NCI-H1105 treated with DMSO at 0.1 percent for 48 hours (cell line): ENCODE measurements at regions not wholly inside any gene's neighbourhood (a gene's known extent, or its start where the extent isn't known, plus 50 kb on each side); places are given as distances from the start of the nearest gene placed in this dataset.
"Not testable (repeated sequence)": the region's sequence is repeated elsewhere in the genome, so short reads cannot be mapped to it uniquely, and the experiment has no call there.

ENCODE experiments used
- DNase-seq: peaks from one replicate; lab custom pipeline; 2025; lab: John Stamatoyannopoulos, UW

DNA sequence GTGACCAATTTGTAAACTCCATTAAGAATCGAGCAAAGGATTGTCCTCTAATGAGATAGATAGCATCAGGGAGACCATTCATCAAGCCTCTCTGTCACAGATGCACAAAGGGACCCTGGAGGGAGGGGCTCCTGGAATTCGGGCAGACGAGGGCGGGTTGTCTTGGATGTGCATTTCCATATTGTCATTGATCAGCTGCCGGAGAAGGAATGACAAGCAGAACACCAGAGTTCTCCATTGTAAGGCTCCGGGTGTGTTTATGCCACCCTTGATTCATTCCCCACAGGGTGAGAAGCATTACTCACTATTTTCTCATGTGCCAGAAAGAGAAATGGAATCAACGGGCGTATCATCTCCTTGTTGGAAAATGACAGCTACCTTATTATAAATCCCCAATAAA is 167.5 kb downstream of the EBLN2 start:
- DNase-seq, result no peak

DNA sequence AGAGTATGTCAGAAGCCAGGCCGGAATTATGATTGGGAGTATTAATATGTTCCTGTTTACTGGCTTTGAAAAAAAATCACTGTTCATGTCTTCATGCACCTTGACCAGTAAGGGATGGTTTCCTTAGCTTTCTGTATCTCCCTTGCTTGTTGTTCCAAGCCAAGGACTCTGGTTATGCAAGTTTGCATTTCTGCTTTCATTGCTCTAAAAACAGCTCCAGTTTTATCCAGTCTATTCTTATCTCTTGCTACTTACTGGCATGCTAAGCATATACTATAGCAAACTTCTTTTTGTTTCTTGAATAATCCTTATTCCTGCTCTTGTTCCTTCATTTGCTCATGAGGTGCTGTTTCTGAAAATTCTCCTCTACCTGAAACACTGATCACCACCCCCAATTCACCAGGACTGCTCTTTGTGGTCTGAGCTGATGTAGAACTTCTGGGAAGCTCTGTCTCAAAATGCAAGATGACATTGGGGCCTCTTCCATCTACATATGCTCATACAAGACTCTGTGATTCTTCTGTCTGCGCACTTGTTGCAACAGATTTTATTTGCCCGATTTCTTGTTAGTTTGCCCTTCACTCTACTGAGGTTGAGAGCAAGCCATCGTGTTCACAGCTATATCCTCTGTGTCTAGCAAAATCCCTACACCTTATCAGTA is 173.0 kb downstream of the EBLN2 start:
- DNase-seq, result no peak

DNA sequence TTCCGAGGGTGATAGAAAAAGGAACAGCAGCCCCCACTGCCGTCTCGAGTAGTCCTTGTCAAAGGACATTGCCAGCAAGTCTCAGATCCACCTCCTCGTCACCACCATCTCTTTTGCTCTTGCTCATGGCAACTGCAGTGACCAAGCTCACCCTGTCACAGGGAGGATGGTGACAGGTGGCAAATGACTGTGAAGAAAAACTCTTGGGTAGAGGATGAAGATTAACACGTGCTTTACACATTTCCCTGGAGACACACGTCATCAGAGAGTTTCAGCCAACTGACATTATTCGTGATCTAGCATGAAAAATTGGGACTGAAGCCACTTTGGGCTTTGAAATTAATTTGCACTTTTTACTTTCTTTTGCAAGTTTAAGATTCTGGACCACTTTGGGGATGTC is 174.3 kb downstream of the EBLN2 start:
- peak; percentile 31 for DNase-seq

DNA sequence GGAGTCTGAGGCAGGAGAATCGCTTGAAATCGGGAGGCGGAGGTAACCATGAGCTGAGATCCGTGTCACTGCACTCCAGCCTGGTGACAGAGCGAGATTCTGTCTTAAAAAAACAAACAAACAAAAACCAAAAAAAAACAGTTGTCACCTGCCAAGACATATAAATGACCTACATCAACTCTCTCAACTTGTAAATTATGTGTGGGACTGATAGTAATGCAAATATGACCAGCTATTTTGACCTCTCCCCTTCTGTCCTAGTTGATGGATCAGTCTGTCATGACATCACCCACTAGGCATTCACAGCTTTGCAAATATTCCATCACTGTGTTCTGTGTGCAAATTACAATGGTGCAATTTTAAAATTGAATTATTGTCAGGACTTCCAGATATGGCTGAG is 175.4 kb downstream of the EBLN2 start:
- no peak for DNase-seq

DNA sequence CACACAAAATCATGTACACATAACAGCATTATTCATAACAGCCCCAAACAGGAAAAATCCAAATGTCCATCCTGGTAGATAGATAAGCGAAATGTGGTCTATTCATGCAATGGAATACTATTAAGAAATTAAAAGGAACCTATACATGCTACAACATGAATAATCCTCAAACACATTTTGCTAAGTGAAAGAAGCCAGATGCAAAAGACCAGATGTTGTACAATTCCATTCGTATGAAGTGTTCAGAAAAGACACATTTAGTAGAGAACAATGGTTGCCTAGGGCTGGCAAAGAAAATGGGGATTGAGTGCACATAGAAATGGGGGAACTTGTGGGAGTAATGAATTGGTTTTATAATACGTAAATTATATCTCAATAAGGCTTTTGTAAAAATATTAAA is 182.3 kb downstream of the EBLN2 start:
- DNase-seq, result no peak

DNA sequence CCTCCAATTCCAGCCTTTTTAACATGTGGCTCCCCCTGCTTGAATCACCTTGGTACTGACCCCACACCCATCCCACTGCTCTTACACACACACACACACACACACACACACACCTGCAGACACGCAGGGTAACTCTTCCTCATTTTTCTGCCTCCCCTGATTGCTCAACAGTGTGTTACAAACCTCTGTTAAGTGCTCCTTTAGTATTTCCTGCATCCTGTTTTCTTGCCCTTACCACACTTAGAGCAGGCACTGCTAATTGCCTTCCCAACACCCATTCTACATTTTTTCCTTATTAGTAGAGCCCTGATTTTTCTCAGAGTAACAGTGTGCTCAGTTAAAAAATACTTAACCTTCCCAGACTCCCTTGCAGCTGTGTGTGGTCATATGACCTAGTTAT is 184.0 kb downstream of the EBLN2 start:
- DNase-seq, result no peak

DNA sequence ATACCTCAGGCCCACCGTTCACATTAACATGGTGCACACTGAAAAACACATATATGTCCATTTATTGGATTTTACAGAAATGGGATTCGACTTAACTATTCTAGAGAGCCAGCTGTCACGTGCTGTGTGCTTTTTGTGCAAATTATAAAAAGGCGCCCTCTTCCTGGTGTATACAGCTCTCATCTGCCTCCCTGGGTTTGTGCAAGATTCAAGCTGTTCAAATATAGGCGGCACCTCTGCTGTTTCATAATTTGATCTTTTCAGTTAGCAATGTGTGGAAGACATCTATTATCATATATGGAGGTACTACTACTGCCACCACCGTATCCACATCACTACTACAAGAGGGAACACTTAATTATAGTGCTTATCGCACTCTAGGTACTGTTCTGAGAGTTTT is 187.6 kb downstream of the EBLN2 start:
- DNase-seq, result no peak

DNA sequence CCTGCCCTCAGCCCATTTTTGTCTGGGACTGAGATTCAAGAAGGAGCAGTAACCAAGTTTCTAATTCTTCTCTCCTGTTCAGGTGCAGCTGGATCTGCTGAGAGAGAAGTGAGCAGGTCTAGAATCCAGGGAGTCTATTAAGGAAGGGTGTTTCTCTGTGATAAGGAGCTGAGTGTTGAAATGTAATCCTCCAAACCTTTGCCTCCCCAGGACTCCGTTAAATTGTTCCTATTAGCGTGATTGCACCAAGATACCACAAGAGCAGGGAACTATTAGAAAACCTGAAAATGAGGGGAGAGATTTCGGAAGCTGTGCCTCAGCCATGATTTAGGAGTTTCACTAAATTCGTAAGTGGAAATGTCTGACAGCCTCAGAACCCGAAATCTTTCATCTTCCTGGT is 192.6 kb downstream of the EBLN2 start:
- no peak for DNase-seq

DNA sequence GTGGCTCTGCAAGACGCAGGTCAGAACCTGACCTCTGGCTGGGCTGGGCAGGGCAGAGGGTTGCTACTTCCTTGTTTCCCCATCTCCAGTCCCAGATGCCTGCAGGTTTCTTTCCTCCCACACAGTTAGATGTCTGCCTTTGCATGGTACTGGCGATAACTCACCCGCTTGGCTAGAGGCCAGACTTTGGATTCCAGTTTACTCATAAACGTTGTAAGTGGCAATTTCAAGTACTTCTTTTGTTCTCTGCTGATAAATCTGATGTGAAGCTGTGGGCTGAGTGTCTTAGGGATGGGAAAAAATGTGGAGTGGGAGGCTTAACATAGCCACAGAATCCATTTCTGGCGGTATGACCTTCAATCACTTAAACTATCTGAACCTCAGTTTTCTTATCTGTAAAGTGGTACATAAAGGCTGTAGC is 194.2 kb downstream of the EBLN2 start:
- peak; percentile 86 for DNase-seq

DNA sequence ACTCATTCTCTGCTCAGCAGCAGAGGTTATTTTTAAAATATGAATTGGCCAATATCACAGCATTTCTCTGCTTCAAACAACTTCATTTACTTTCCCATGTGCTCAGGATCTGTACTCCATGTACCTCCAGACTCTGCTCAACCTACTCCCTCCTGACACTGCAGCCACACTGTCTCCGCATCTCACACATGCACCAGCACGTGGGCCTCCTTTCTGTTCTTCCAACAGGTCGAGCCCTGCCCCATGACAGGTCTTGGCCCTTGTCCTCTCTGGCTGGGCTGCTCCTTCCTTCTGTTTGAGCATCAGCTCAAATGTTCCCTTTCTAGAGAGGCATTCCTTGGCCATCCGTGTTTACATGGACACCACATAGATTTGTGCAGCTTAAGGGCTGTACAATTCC is 195.7 kb downstream of the EBLN2 start:
- DNase-seq, result no peak

DNA sequence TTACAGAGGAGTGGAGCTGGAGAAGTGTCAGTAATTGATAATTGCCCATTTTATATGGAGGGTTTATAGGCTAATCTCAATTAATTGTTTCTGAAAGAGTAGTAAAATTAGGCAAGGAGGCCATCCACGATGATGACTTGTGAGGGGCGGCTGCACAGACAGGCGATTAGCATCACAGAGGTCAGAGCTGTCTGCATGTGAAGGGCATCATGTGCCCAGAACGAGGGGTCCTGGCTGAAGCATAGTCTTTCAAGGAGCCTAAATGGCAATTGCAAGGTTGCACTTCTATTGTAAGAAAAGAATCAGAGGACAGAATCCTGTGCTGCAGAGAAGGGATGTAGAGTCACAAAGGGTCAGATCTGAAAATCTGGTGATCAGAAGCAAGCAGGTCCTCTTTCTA is 196.6 kb downstream of the EBLN2 start:
- DNase-seq, result no peak

DNA sequence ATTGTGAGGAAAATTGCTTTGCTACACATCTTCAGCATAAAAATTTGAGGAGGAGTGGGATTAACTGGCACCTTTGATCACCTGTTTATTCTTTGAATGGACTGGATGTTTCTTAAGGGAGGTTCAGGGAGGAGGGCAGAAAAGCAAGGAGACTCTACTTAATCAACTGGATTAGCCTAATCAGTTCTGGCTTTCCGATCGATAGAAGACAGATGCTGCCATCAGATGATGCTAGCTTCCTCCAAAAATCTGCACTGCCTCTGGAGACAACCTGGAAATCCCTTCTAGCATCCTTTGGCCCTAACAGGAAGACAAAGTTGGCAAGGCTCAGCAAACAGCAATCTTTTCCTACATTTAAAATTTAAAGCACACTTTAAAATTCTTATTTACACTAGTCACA is 197.8 kb downstream of the EBLN2 start:
- DNase-seq, result no peak

DNA sequence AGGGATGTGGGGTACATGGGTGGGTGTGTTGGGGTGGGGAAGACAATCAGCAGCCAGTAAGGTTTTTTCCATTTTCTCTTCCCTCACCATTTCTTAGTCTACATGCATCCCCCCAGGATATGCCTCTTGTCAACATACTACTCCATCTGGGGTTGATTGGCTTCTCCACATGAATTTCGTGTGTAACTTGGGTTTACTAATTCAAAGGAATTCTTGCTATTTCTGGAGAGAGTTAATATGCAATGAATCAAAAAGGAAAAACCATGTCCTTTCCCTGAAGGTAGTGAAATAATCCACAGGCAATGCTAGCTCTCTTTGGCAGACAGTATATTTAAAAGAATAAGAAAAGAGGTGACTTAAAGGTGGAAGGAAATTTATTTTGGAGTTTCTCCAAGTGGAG is 198.4 kb downstream of the EBLN2 start:
- DNase-seq, result no peak

DNA sequence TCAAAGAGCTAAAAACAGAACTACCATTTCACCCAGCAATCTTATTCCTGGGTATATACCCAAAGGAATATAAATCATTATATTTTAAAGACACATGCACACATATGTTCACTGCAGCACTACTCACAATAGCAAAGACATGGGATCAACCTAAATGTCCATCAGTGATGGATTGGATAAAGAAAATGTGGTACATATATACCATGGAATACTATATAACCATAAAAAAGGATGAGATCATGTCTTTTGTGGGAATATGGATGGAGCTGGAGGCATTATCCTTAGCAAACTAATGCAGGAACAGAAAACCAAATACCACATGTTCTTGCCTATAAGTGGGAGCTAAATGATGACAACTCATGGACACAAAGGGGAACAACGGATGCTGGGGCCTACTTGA is 205.1 kb downstream of the EBLN2 start:
- DNase-seq, result not testable (repeated sequence)

DNA sequence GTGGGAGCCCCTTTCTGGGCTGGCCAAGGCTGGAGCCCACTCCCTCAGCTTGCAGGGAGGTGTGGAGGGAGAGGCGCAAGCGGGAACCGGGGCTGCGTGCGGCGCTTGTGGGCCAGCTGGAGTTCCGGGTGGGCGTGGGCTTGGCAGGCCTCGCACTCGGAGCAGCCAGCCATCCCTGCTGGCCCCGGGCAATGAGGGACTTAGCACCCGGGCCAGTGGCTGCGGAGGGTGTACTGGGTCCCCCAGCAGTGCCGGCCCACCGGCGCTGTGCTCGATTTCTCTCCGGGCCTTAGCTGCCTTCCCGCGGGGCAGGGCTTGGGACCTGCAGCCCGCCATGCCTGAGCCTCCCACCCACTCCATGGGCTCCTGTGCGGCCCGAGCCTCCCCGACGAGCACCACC is 207.7 kb downstream of the EBLN2 start:
- not testable (repeated sequence) for DNase-seq

DNA sequence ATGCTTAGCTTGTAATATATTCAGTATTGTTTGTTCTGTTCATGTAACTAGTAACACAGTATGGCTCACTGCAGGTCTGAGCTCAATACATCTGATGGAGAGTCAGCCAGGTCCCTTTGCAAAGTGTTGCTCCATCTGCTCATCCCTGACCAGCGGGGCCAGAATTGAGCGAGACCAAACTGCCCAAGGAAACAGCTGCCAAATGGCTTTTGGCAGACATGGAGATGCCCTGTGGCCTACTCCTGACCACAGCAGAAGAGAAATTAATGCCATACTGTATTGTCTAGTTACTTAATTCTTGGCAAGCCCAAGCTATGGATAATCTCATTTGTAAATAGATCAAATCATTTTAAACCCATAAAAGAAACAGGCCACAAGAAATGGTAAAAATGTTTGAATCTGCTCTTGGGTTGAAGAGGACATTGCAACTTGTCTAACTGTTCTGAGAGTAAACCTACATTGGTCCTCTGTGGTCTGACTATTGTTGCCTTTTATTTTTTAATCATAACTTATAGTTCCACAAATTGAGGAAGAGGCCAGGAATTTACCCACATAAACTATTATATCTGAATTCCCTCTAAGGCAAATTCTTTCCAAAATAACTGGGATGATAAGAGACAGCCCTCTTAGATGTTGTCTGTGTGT is 209.5 kb downstream of the EBLN2 start:
- DNase-seq, result no peak

DNA sequence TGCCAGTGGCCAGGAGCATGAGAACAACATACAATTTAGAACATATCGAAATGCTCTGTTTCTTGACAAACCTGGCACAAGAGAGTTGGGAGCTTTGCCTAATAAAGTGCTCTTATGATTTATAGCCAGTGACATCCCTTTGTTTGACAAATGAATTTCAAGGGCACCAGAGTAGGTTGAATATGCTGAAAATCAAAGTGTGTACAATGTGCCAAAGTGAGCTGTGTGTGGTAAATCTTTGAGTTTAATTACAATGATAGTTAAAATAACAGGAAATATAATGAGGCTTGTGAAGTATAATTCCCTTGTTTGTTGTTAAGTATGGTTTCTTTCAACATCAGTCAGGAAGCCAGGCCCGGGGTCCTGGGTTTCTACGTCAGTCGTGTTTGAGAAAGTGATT is 211.9 kb downstream of the EBLN2 start:
- no peak for DNase-seq

DNA sequence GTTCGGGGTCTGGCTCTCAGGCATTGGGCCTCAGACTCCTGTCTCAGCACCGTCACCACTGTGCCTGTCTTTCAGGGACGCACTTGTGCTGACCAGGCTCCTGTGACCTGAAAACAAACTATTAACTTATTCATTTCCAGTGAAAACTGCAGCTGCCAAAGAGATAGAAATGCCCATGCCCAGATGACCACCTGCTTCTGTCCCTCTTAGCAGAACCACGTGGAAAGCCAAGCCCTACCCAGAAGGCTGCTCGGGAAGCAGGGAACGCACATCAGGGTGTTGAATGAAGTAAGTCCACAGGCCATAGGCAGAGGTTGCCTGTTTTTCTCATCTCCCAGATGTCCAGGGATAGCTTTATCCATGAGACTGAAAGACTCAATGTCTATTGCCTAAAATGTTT is 219.3 kb downstream of the EBLN2 start:
- no peak for DNase-seq

DNA sequence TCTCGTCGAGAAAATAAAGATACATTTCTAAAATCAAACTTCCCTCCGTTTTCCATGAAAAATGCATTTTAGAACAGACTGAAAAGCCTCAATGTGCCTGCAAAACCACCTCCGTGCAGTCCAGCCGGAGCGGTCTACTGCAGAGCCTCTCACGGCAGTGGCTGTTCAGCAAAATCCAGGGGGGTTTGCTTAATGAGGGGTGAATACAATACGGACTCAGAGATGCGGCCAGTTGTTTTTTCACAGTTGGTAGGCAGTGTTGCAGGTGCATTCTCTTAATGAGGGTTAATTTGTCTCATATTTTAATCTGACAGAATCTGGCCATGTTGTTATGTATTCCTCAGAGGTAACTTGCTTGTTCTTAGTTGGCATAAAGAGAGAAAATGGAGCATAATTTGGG is 223.0 kb downstream of the EBLN2 start:
- DNase-seq, result peak; percentile 2

DNA sequence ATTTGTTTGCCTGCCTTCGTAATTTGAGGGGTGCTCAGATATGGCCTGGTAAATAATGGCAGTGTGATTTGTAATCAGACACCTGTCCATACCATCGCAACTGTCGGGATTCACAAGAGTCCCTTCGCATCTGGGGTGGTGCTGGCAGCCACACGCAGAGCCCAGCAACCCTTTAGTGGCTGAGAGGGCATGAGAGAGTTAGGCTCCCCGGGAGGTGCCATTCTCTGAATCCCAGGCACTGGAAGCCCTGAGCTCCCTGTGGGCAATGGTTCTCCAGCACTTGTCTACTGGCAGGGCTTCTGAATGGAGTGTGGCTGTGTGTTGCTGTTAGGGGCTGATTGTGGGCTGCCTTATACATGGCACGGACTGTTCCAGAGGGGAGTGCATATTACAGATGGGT is 230.1 kb downstream of the EBLN2 start:
- peak; percentile 40 for DNase-seq

DNA sequence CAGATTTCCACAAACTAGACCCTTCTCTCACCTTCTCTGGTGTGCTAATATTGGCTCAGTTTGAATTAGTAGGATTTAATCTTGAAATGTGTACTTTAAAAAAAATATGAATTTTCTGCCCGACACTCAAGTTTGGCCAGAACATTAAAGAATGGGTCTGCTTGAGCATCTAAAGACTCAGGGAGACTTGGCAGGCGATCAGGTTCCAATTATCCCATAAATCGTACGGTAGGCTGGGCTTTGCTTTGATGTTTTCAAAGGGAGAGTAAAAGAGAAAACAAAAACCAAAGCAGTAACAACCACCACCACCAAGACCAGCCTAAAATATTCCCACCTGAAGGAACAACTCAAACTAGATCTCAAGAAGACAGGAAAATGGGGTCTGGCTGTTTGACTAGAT is 230.8 kb downstream of the EBLN2 start:
- DNase-seq, result peak; percentile 73

DNA sequence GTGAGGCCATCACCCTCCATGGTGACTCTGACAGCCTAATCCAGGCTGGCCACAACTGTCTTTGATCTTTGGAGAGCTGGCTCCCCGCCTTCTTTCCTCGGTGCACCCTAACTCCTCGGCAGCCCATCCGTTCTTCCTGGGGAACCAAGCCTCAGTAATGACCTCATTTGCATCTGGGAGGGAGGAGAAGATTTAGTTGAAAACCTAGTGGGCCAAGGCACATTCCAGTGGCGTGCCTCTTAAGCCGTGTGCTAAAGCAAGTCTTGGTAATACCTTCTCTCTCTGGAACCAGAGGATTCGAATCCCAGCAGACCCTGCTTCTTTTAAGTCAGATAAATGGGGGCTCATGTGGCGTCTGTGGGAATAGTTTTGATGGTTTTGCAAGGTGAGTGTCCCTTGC is 233.1 kb downstream of the EBLN2 start:
- DNase-seq, result no peak

DNA sequence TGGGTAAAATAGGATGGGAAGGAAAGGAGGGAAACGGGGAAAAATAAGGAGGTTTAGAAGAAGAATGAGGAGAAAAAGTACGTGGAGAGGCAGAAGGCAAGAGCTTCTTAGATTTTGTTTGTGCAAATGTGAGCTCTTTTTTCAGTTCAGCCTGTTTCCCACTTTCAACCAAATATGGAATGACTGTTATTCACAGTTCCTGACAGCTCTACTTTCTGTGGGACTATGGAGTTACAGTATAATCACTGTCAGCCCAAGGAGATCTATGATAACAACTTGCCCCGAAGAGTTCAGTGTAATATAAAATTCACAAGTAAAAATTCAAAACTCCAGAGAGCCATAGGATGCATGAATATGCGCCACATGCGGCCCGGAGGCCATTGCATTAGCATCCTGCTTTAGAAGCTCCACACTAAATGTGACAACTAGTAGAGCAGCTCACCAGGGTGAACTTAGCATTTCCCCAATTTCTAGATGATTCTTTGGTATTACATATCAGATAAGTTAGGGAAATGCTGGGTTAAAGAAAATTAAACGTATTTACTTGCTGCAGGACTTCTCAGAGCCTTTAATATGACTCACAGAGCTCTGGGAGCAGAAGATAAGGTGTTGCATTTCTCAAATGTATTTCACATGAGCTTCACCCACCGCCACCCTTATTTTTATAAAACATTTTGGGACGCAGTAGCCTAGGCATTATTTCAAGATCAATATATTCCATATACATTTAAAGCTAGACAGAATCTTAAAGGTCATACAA is 234.6 kb downstream of the EBLN2 start:
- no peak for DNase-seq
